IMR-90 (cell line): ENCODE measurements at regions not wholly inside any gene's neighbourhood (a gene's known extent, or its start where the extent isn't known, plus 50 kb on each side); places are given as distances from the start of the nearest gene placed in this dataset.

ENCODE experiments used
- CHD1 ChIP-seq: IDR thresholded peaks from 2 replicates; pipeline ENCODE4 v1.6.1; 2012; ENCODE audit warnings: low read depth, low read length, improper control_type of control experiment
- FOS ChIP-seq: fragments of 150-350 bp; IDR thresholded peaks from 2 replicates; pipeline ENCODE4 v1.6.1; 2016; ENCODE audit warnings: low read depth, low read length
- MAZ ChIP-seq: IDR thresholded peaks from 2 replicates; pipeline ENCODE4 v1.6.1; 2012; ENCODE audit warnings: low read depth, mild to moderate bottlenecking, low read length, improper control_type of control experiment, moderate library complexity, borderline replicate concordance
- POLR2A ChIP-seq: IDR thresholded peaks from 2 replicates; pipeline ENCODE4 v1.6.1; 2012; ENCODE audit warnings: mild to moderate bottlenecking, low read depth, low read length
- RAD21 ChIP-seq: IDR thresholded peaks from 2 replicates; pipeline ENCODE4 v1.6.1; 2012; ENCODE audit warnings: low read length, improper control_type of control experiment
- SMC3 ChIP-seq: fragments of 150-350 bp; IDR thresholded peaks from 2 replicates; pipeline ENCODE4 v1.6.1; 2016; ENCODE audit warnings: low read depth, mild to moderate bottlenecking, antibody characterized with exemption, low read length, moderate library complexity
- TF ChIP-seq, protein P1 (sequence below): conservative IDR thresholded peaks from 2 replicates; pipeline ENCODE4 v1.5.1; 2012; ENCODE audit warnings: mild to moderate bottlenecking, low read depth, low read length, improper control_type of control experiment

DNA sequence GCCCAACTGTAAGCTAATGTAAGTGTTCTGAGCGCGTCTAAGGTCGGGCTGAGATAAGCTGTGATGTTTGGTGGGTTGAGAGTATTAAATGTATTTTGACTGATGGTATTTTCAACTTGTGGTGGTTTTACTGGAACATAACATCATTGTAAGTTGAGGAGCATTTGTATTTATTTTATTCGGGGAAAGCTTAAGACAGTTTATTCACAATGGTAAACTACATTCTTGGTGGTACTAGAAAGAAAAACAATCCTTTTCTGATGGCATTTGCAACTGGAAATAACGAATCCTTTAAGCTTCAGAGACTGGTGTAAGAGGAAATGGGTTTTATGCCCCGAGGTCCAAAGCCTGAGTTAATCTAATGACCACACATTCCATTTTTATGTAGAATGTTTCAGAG lies 283.3 kb upstream of the NETO1 start:
- no peak for TF ChIP-seq CHD1
- TF ChIP-seq, protein P1, sequence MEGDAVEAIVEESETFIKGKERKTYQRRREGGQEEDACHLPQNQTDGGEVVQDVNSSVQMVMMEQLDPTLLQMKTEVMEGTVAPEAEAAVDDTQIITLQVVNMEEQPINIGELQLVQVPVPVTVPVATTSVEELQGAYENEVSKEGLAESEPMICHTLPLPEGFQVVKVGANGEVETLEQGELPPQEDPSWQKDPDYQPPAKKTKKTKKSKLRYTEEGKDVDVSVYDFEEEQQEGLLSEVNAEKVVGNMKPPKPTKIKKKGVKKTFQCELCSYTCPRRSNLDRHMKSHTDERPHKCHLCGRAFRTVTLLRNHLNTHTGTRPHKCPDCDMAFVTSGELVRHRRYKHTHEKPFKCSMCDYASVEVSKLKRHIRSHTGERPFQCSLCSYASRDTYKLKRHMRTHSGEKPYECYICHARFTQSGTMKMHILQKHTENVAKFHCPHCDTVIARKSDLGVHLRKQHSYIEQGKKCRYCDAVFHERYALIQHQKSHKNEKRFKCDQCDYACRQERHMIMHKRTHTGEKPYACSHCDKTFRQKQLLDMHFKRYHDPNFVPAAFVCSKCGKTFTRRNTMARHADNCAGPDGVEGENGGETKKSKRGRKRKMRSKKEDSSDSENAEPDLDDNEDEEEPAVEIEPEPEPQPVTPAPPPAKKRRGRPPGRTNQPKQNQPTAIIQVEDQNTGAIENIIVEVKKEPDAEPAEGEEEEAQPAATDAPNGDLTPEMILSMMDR, result no peak
- TF ChIP-seq MAZ, result no peak
- no peak for TF ChIP-seq SMC3
- no peak for TF ChIP-seq FOS
- no peak for TF ChIP-seq POLR2A
- no peak for TF ChIP-seq RAD21
